HG03378 (cell line): ENCODE measurements at regions not wholly inside any gene's neighbourhood (a gene's known extent, or its start where the extent isn't known, plus 50 kb on each side); places are given as distances from the start of the nearest gene placed in this dataset.
"Not testable (repeated sequence)": the region's sequence is repeated elsewhere in the genome, so short reads cannot be mapped to it uniquely, and the experiment has no call there.

Experiments
- ATAC-seq: cut with Tn5 transposase; IDR thresholded peaks from one replicate; pipeline ENCODE4 v1.9.1; 2021; ENCODE audit warnings: mild to moderate bottlenecking, moderate library complexity; ENCODE audit not compliant: unreplicated experiment

DNA sequence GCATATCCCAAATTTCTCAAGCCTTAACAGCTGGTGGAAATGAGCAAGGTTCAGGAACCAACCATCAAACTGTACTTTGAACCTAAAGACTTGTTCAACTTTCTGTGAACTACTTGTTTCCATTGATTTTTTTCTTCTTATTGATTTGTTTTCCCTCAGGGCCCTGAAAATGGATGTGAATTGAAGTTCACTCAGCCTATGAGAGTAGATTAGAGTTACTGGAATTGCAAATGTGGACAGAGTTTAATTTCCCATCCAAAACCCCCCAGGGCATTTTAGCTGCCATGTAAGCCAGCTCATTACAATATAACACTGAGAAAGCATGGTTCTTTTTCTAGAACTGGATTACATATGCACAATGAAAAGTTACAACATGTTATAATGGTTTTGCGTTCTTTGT lies 1105.7 kb downstream of the REEP3 start:
- ATAC-seq = no peak

DNA sequence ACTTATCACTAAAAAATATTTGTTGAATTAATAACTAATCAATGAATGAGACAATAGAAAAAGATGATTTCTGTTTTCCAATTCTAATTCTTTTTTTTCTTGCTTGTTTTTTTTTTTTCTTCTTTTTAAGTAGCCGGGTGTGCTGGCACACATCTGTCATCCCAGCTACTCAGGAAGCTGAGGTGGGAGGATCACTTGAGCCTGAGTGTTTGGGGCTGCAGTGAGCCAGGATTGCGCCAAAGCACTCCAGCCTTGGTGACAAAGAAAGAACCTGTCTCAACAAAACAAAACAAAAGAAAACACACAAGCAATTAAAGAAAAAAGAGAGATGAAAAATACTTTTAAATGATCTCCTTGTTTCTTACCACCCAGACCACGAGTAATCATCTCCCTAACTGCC lies 1109.3 kb downstream of the REEP3 start:
- ATAC-seq = no peak

DNA sequence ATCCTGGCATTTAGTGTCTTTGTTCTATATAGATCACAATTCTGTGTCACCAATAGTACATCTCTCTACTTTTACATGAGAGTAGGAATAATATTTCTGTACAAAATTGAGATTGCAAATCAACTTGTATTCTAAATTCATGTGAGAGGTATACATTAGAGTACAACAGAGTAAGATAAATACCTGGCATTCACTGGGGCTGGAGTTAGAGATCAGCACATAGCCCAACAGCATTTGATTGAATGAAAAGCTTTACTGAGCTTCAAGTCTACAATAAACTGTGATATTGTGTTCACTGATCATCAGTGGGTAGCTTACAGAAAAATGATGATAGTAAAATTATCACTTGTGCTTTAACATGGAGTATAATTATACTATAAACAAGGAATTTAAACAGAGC lies 1114.7 kb downstream of the REEP3 start:
- no peak for ATAC-seq

DNA sequence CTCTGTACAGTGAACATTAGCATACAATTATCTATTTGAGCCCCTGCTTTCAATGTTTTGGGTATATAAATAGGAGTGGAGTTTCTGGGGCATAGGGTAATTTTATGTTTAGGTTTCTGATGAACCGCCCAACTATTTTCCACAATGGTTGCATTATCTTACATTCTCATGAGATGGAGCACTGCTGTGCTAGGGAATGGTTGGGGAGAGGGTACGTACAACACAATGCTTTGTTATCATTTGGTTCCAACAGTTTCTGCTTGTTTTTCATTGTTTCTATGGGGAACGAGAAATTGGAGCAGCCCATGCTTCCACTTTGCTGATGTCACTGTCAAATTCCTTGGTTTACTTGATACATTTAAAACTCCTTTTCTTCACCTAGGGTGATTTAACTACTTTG lies 1115.3 kb downstream of the REEP3 start:
- ATAC-seq = no peak

DNA sequence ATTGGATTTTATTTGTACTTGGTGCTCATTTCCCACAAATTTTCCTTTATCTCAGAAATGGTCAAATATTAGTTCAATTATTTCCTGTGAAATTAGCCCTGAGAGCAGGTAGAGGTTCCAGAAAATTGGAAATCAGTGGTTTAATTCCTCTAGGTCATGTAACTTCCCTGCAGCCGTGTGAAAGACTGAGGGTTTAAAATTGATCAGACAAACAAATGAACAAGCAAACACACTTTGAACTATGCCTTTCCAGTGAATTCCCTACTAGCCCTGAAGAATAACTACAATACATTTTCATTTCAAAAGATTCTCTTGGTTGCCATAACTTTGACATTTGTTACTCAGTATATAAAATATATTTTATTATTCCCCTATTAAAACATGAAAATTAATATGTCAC lies 1116.7 kb downstream of the REEP3 start:
- no peak for ATAC-seq

DNA sequence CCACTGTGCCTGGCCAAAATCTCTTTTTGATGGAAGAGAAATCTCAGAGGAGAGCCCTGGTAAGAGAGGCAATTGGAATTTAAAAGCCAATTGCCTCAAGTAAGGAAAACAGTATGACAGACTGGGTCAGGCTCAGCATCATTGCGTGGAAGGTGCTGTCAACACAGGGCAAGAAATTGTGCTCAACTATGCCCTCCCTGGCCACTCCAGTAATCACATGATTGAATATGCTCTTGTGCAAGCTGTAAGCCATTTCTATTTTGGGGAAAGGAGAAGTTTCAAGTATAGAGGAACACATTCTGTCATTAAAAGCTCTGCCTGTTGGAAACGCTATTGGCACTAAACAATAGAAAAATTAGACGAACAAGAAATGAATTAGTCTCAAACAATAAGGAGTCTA lies 1127.7 kb downstream of the REEP3 start:
- no peak for ATAC-seq

DNA sequence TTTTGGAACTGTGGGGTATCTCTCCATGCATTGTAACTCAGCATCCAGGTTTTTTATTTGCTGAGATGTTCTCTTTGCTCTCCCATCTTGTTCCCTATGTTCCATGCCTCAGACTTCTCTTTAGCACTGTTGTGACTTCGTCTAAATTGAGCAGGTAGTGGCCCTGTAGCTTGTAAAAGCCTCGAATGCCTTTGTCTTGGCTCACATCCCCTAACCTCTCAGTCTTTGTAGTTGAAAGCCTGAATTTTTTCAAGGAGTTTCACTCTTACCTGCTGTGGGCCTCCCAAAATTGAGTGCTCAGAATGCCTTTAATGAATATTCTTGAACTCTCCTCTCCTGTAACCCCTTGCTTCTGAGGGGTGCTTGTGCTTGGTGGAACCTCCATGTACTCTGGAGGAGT lies 1137.3 kb downstream of the REEP3 start:
- ATAC-seq = no peak

DNA sequence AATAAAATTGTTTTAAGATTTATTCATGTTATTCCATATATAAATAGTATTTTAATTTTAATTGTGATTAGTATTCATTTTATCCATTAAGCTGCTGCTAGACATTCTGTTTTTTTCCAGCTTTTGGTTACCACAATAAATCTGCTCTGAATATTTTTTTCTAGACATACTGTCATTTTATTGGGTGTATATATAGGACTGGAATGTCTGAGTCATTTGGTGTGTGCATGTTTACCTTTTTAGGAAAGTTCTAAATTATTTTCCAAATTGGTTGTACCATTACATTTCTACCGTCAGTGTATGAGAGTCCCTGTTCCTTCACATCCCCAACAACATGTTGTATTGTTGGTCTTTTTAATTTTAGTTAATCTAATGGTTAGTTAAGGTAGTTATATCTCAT lies 1138.1 kb downstream of the REEP3 start:
- no peak for ATAC-seq

DNA sequence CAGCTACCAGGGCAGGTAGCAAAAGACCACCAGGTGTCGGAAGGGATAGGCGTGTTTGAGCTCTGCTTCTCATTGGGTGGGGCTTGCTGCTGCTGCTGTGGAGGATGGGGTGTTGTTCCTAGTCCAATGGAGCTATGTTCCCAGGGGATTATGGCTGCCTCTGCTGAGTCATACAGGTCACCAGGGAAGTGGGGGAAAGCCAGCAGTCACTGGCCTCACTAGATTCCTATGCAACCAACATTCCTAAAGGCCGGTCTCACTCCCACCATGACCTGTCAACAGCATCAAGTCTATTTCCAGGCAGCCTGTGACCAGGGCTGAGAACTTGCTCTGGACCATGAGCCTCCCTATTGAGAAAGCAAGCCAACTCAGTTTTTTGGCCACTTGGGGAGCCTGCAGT lies 1160.8 kb downstream of the REEP3 start:
- no peak for ATAC-seq

DNA sequence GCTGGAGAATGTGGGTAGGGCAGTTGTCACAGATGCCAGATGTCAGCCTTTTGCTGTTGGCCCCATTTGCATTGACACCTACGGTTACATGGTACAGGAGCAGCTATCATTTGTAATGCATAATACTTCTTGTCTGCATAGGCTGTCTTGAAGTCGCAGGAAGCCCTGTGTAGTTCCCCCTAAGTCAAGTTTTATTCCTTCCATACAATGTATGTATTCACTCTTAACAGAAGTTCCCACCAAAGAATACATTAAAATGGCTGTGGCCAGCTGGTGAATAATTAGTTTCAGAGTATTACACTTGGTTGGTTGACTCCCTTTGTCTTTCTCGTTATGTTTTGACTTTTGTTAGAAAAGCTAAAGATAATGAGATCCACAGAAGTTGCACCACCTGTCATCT lies 1169.0 kb downstream of the REEP3 start:
- no peak for ATAC-seq

DNA sequence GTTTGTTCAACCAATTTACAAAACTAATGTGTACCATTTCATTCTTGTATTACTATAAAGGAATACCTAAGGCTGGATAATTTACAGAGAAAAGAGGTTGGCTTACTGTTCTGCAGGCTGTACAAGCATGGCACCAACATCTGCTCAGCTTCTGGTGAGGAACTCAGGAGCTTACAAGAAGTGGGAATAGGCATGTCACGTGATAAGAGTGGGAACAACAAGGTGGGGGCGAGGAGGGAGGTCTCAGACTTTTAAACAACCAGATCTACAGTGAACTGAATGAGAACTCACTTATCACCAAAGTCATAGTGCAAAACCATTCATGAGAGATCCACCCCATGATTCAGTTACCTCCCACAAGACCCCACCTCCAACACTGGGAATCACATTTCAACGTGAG lies 1178.0 kb downstream of the REEP3 start:
- no peak for ATAC-seq

DNA sequence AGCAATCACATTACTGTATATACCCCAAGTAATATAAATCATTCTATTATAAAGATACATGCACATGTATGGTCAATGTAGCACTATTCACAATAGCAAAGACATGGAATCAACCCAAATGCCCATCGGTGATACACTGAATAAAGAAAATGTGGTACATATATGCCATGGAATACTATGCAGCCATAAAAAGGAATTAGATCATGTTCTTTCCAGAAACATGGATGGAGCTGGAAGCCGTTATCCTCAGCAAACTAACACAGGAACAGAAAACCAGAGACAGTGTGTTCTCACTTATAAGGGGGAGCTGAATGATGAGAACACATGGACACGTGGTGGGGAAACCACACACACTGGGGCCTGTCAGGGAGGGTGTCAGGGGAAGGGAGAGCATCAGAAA lies 1180.9 kb downstream of the REEP3 start:
- not testable (repeated sequence) for ATAC-seq

DNA sequence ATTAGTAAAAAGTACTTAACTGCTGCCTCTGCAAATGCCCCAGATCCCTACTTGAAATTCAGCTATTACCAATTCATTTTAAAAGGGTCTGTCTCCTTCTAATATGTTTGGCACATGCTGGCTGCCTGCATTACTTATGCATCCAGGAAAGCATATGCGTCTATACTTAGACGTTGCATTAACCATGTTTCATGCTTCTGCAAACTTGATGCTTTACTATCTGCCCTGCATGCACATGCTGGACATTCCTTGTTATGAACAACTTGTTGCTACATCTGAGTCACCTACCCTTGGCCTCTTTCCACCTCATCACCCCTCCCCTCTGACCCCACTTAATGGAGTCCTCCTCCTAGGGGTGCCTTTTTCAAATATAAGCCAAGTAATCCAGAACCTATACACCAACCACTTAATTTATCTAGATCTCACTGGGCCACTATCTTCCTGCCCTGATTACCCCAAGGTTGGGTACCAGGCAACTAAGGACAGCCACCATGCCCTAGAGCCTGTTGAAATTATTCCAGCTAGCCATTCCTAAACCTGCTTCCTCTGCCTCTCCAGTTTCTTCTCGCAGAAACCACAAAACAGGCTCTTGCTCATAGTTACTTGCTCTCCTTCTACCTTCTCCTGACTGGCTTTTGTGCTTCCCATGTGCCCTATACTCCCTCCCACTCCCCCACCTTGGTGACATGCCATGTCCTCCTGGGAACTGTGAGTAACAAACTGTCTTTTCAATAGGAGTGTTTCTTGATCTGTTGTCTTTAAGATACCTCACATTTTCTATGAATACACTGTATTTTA lies 1187.9 kb downstream of the REEP3 start:
- ATAC-seq = no peak

DNA sequence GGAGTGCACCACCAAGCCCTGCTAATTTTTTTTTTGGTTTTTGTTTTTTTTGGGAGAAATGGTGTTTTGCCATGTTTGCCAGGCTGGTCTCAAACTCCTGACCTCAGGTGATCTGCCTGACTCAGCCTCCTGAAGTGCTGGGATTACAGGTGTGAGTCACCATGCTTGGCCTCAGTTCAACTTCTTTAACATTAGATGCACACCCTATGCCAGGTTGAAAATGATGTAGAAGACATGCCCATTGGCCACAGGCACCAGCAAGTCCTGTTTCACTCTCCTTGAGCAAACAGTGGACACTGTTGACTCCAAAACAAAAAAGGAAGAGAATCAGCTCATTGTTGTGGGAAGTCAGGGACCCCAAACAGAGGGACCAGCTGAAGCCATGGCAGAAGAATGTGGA lies 1205.3 kb downstream of the REEP3 start:
- ATAC-seq = no peak

DNA sequence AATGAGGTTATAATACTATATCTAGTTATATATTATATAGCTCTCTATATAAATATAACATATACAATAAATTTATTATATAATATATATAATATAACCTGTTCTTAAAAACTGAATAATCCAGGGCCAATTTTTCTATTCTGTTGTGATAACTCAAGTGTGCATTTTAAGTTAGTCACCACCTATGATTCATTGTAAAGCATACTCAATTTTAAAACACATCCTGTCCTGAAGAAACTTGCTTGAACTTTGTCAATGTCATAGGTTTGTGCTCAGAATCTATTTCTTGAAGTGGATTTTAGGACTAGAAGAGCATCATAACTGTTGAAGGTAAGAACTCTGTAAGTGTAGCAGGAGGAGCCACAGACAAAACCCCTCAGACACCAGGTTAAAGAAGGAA lies 1209.8 kb downstream of the REEP3 start:
- no peak for ATAC-seq

DNA sequence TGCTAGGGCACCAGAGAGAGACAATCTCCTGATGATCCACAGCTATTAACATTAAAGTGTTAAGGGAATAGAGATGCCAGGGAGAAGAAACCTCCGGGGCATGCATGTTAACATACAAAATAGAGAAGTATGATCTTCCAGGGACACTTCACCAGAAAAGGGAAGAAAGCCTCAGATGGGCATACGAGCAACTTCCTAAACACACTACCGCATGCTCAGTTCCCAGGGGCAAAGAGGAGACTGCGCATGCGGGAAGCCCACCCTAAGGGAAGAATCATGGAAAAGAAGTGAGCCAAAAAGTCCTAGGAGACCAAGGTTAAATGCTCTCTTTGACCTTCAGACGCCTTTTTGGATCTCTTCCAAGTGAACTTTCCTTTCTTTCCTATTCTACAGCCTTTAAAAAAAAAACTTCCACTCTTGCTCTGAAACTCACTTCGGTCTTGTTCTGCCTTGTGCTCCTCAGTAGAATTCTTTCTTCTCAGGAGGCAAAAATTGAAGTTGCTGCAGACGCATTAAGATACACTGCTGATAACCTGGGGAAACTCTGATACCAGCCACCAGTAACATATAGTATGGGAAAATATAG lies 1211.3 kb downstream of the REEP3 start:
- no peak for ATAC-seq

DNA sequence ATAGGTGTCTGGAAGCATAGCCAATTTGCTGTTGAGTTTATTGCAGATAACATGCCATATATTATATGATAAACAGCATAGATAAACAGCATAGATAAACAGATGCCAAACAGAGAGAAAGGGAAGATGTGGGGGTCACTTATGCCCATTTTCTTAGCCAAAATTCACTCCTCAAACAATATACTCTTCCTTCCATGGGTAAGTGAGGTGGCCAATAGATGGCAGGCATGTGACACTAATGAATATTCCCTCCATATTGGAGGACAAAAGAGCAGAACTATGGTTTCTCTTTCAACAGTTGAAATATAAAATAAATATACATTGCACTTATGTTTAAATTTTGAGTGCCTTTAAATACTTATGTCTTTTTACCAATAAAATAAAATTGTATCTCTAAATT lies 1212.8 kb downstream of the REEP3 start:
- ATAC-seq = peak; percentile 55

DNA sequence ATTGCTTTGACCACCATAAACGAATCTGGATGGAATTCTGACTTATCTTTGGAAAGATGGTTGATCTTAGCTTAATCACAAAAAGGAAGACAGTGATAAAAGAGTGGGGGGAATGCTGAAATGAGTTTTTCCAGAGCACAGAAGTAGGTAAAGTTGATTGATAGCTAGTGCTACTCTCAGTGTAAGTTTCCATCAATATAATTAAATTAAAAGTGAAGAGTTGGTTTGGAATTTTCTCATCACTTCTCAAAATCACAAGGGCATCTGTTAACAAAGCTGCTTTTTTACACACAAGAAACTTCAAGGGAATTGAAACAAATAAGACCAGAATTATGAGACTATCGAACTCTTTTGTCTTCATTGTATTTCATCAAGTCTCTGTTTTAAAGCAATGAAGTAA lies 1217.3 kb downstream of the REEP3 start:
- no peak for ATAC-seq

DNA sequence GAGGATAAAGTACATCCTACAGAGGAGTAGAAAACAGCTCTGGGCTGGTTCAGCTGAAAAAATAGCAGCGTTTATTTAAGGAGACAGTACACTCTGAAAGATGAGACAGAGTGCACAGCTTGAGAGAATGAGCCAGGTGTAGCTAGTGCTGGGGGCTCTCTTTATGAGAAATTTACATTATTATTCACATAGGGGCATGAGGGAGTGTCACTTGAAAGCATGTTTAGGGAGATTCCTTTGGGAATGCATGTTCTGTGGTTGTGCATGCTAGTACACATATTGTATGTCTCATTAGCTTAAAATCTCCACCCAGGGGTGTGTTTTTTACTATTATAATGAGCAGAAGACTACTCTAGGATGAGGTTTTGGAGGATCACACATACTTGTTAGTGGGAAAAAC lies 1224.4 kb downstream of the REEP3 start:
- ATAC-seq = no peak

DNA sequence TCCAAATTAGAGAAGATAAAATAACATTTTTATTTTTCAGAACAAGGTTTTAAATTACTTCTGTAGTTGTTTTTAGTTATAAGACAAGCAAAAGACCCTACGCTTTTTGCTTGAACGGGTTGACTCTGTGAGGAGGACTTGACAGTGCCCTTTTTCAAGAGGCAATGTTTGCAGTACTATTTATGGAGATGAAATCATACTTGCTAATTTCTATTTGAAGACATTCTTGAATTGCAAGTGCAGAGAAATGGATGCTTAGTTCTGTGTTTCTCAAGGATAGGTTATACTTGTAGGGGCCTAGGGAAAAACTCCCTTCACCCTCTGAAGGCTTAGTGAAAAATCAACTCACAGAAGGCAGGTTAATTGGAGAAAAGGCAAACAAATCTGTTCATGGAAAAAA lies 1229.5 kb downstream of the REEP3 start:
- no peak for ATAC-seq

DNA sequence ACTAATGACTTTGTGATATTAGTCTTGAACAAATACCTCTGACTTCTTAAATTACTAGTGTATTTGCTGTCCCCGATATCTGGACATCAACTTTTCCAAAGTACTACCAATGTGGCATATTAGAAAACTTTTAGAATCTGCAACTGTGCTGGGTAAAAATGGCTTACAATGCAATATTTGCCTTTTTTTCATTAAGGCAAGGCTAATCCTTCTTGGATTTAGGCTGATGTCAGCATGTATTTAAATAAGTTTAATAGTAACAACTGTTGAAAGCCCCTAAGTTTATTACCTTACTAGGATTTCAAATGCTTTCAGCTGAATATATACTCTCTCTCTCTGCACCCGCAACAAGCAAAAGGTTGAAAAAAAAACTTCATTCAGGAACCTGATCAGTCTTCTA lies 1232.3 kb downstream of the REEP3 start:
- no peak for ATAC-seq

DNA sequence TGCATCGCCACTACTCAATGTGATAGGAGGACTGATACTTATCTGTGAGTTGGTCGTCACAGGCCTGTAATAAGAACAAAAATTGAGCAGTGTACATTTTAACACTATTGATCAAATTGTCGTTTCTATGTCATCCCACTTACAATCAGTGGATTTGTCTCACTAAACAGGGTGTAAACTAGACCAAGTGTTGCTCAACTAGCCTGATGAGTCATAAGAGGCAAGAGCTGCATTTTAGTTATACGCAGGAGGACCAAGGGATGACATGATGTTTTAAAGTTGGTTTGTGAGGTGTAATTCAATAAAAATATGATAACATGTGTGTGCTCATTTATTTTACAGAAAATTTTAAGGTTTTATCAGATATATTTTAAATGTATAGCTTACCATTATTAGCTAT lies 1239.2 kb downstream of the REEP3 start:
- no peak for ATAC-seq

DNA sequence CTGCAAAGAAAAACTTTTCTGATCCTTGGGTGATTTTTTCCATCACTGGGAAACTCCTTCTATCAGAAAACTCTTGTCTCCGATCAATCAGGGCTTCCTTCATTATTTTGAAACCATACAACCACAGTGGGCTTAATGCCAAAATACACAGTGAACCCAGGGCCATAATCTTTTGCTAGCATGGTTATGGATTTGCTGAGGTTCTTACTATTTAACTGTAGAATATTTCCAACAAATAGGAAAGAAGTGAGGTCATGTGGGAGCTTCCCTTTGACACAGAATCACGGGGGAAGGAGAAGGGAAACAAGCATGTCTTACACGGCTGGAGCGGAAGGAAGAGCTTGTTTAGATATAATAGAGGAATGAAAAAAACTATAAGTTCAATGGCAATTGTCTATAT lies 1241.7 kb downstream of the REEP3 start:
- ATAC-seq = no peak
